Astrocyte of the cerebellum (primary cell): ENCODE measurements at regions not wholly inside any gene's neighbourhood (a gene's known extent, or its start where the extent isn't known, plus 50 kb on each side); places are given as distances from the start of the nearest gene placed in this dataset.

ENCODE experiments used
- DNase-seq: peaks from one replicate; pipeline ENCODE4 v3.0.0-alpha.2; 2011; ENCODE audit warnings: low read depth
- H3K4me3 ChIP-seq: 2 replicates; pipeline ENCODE4 v1.5.1; 2011; ENCODE audit warnings: mild to moderate bottlenecking, low read depth, low read length, moderate library complexity
- in situ Hi-C: cut with HindIII; loops from 2 replicates; pipeline ENCODE4 v1.10.0; 2017; ENCODE audit warnings: low sequenced_read_pairs
- TF ChIP-seq, protein P1 (sequence below): IDR thresholded peaks from 2 replicates; pipeline ENCODE4 v1.5.1; 2012; ENCODE audit warnings: low read length, low read depth, moderate library complexity, mild to moderate bottlenecking; ENCODE audit errors: missing control alignments

DNA sequence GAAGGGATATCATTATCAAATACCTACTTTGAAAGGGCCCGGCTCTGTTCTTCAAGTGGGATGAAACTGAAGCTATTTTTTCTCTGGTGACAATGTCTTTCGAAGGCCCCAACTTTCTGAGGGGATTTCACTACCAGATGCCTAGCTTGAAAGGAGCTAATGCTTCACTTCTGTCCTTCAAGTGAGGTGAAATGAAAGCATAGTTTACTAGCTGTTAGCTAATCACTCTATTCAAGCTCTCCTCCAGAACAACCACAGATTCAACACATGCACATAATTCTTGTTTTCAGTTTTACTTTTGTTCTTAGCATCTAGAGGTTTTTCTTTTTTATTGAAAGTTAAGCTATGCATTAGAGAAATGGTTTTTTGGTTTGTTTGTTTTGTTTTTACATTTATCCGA is 571.4 kb downstream of the NOVA1 start:
- TF ChIP-seq, protein P1, sequence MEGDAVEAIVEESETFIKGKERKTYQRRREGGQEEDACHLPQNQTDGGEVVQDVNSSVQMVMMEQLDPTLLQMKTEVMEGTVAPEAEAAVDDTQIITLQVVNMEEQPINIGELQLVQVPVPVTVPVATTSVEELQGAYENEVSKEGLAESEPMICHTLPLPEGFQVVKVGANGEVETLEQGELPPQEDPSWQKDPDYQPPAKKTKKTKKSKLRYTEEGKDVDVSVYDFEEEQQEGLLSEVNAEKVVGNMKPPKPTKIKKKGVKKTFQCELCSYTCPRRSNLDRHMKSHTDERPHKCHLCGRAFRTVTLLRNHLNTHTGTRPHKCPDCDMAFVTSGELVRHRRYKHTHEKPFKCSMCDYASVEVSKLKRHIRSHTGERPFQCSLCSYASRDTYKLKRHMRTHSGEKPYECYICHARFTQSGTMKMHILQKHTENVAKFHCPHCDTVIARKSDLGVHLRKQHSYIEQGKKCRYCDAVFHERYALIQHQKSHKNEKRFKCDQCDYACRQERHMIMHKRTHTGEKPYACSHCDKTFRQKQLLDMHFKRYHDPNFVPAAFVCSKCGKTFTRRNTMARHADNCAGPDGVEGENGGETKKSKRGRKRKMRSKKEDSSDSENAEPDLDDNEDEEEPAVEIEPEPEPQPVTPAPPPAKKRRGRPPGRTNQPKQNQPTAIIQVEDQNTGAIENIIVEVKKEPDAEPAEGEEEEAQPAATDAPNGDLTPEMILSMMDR: no peak
- in situ Hi-C loops: no loop called here

DNA sequence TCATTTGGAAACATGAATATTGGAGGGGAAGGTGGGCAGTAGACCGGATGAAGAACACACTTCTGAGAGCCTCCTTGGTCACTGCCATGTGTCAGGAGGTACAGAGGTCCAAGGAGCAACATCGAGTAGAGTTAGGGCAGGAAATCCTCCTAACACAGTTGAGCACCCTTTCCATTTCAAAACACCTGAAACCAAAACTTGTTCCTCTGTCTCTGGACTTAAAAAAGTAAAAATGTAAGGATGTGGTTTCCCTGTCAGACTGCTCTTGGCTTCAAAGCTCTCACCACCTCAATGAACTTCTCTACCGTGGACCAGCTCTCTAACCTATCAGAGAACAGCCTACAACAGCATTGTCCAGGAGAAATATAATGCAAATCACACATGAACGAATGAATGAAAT is 573.9 kb downstream of the NOVA1 start:
- in situ Hi-C loops: no loop called here
- TF ChIP-seq, protein P1: no peak
- DNase-seq: no peak
- H3K4me3 ChIP-seq: no peak overlapping the region

More for the DNA sequence above, 571.4 kb downstream of the NOVA1 start:
- no peak overlapping the region for H3K4me3 ChIP-seq
- no peak for DNase-seq

DNA sequence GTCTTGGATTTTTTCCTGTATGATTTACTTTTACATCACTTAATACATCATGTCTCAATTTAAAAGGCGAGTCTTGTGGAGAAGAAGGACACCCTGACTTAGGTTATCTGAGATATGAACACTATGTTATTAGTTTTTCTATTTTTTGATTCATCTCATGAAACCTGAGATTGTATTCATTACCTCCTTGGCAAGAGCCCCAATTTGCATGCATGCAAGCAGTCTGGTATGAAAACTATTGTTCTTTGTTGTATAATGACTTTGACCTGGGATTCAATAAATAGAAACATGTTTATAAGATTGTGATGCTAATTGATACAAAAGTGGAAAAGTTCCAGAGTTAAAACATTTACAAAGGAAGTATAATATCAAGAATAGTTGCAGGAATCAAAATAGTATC is 576.1 kb downstream of the NOVA1 start:
- in situ Hi-C loops: no loop called here
- DNase-seq: no peak

DNA sequence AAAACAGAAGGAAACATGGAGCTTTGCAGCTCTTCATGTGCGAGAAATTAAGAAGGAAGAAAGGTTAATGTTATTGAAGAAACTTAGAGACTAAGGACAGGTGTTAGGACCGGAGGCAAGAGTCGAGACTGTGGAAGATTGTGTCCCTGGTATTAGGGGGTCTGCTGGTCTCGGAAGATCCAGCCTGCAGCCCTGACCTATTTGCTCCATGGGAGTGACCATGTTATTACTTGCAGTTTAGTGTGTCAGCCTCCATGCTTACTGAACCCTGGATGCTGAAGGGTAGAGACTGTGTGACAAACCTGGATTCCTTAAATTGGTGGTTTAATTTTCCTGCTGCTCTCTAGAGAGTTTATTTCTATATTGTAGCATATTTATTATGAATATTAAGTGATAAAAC is 580.6 kb downstream of the NOVA1 start:
- no peak for DNase-seq
- TF ChIP-seq, protein P1: no peak
- in situ Hi-C loops: no loop called here
- no peak overlapping the region for H3K4me3 ChIP-seq

More for the DNA sequence above, 576.1 kb downstream of the NOVA1 start:
- no peak overlapping the region for H3K4me3 ChIP-seq
- TF ChIP-seq, protein P1: no peak

DNA sequence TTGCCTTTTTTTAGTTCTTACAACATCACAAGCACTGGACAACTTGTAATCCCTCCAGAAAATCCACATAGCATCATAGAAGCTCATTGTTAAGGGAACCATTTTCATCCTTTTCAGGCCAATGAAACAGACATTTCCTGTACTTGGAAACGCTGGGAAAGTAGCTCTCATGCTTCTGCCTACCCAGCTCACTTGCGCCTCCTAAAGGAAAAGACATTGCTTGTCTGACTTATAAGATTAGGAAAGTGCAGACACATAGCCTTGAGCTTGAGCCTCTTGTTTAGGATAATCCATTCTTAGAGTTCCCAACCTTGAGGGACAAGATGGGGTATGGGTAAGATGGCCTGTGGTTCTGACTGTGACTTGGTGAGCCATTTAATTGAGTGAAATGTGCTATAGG is 589.5 kb downstream of the NOVA1 start:
- no peak overlapping the region for H3K4me3 ChIP-seq
- TF ChIP-seq, protein P1: no peak
- in situ Hi-C loops: no loop called here
- no peak for DNase-seq

DNA sequence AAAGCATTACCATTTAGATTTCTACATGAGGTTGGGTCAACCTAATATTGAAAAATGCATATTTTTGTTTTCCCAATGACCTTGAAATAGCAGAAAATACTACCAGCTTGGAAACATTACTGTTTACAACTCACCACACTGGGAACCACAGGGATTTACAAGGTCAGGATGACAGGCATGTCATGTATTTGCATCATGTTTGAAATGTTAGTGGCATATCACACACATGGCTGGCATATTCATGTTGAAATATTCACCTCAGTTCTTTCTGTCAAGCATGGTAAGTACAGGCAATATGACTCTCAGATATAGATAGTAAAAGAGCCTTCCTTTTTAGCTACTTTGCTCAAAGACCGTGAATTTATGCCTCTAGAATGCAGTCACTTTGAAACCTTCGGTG is 593.5 kb downstream of the NOVA1 start:
- in situ Hi-C loops: no loop called here
- no peak overlapping the region for H3K4me3 ChIP-seq
- TF ChIP-seq, protein P1: no peak
- no peak for DNase-seq

DNA sequence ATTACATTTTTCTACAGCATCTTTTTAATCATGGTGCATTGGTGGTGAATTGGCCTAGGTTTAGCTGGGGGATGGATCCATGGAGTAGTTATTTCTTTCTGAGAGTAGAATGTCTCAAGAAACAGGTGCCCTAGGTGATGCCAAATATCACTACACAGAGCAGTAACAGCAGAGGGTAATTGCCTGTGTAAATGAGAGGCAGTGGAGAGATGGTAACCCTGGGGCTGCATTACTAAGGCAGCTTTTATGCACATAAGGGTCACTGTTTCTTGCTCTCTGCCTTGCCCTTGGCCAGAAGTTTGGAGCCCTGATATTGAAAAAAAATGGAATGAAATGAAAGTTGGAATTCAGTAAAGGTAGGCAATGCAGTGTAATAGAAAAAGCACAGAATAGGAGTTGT is 604.0 kb downstream of the NOVA1 start:
- no peak for DNase-seq
- TF ChIP-seq, protein P1: no peak
- H3K4me3 ChIP-seq: no peak overlapping the region
- in situ Hi-C loops: no loop called here
